ENCODE measurements at regions not wholly inside any gene's neighbourhood (a gene's known extent, or its start where the extent isn't known, plus 50 kb on each side); places are given as distances from the start of the nearest gene placed in this dataset.

- TF ChIP-seq RCOR1 (IDR thresholded peaks at IDR 0.05; ENCODE audit: low read length), result no peak
- no peak for TF ChIP-seq MEF2A (IDR thresholded peaks at IDR 0.05; ENCODE audit: borderline replicate concordance, low read depth)
Observed at GRCh38 chr13:109979228-109979627, 192.8 kb upstream of the IRS2 start (continued).

GRCh38 chr13:109977212-109977968, 191.0 kb upstream of the IRS2 start:
- H3K27me3 ChIP-seq (ENCODE audit: insufficient read depth), result no peaks in the 10 kb centered on the region
- no peaks in the 10 kb centered on the region for H3K4me1 ChIP-seq (ENCODE audit: control insufficient read depth in 1 of 2, insufficient read depth in 2 of 2, low read depth in 1 of 2, low read length in 1 of 2)
- no peaks in the 10 kb centered on the region for H3K9me3 ChIP-seq
- no peak overlapping the region for H3K4me2 ChIP-seq
- no peaks in the 10 kb centered on the region for H3F3A ChIP-seq (replicated peaks; ENCODE audit: insufficient read depth)
- ChIA-PET CTCF (no interaction called here), POLR2A (interaction anchor here (0.6 kb wide), 1 partner anchor 1648 kb away, joined by 3 read pairs; no protein-coding TSS in a partner anchor)
- TF ChIP-seq CTCF (IDR thresholded peaks at IDR 0.05), result no peak
- TF ChIP-seq GATA2 (CRISPR knock-in tag; IDR thresholded peaks at IDR 0.05), result no peak
- TF ChIP-seq FOSL2 (IDR thresholded peaks at IDR 0.05; ENCODE audit: borderline replicate concordance, low read depth), result no peak
- no peak for TF ChIP-seq CHD2 (IDR thresholded peaks at IDR 0.05; ENCODE audit: low read length, partially characterized antibody)
- no peak for TF ChIP-seq GABPA (IDR thresholded peaks at IDR 0.05; ENCODE audit: low read depth)
- no peak for TF ChIP-seq FOXM1 (IDR thresholded peaks at IDR 0.05; ENCODE audit: low read depth)
- no peak for TF ChIP-seq RCOR1 (IDR thresholded peaks at IDR 0.05; ENCODE audit: low read length)
- TF ChIP-seq POLR2AphosphoS5 (IDR thresholded peaks at IDR 0.05; ENCODE audit: low read depth, low read length), result no peak
- TF ChIP-seq USF2 (IDR thresholded peaks at IDR 0.05; ENCODE audit: borderline replicate concordance, low read depth, low read length), result no peak
- DNase-seq, result no peak
- 93% methylated on average over 11 of the region's 11 CpGs for WGBS (ENCODE audit: low lambda C conversion rate)
- H3K27ac ChIP-seq (ENCODE audit: low read depth in 2 of 2, low read length in 1 of 2), result no peak overlapping the region
- no peak overlapping the region for H3K4me3 ChIP-seq (ENCODE audit: low read depth in 2 of 2, low read length in 1 of 2)
- no peak overlapping the region for H3K9ac ChIP-seq
- no peak overlapping the region for H2AFZ ChIP-seq (ENCODE audit: low read depth)
- H3K36me3 ChIP-seq (replicated peaks in 1 of 2; ENCODE audit: control insufficient read depth in 1 of 2, insufficient read depth in 2 of 2, low read length in 1 of 2), result no peaks in the 10 kb centered on the region
- H4K20me1 ChIP-seq (ENCODE audit: insufficient read depth), result no peaks in the 10 kb centered on the region
- no peaks in the 10 kb centered on the region for H3K79me2 ChIP-seq (ENCODE audit: insufficient read depth)
- H3K9me2 ChIP-seq, result no peaks in the 10 kb centered on the region

GRCh38 chr13:109976206-109976997, 190.0 kb upstream of the IRS2 start:
- ChIA-PET CTCF (no interaction called here), POLR2A (no interaction called here)
- Histone ChIP-seq H3K4me1 (ENCODE audit: control insufficient read depth in 1 of 2, insufficient read depth in 2 of 2, low read depth in 1 of 2, low read length in 1 of 2) (no peaks in the 10 kb centered on the region), H3K79me2 (ENCODE audit: insufficient read depth) (no peaks in the 10 kb centered on the region), H3K9ac (no peak overlapping the region), H3K36me3 (replicated peaks in 1 of 2; ENCODE audit: control insufficient read depth in 1 of 2, insufficient read depth in 2 of 2, low read length in 1 of 2) (no peaks in the 10 kb centered on the region), H3K27me3 (ENCODE audit: insufficient read depth) (no peaks in the 10 kb centered on the region), H3K9me3 (no peaks in the 10 kb centered on the region), H3K9me2 (no peaks in the 10 kb centered on the region), H4K20me1 (ENCODE audit: insufficient read depth) (no peaks in the 10 kb centered on the region), H3K4me2 (no peak overlapping the region), H3K4me3 (ENCODE audit: low read depth in 2 of 2, low read length in 1 of 2) (no peak overlapping the region), H3F3A (replicated peaks; ENCODE audit: insufficient read depth) (no peaks in the 10 kb centered on the region), H2AFZ (ENCODE audit: low read depth) (no peak overlapping the region), H3K27ac (ENCODE audit: low read depth in 2 of 2, low read length in 1 of 2) (no peak overlapping the region)
- DNase-seq, result no peak
- 79% methylated on average over 9 of the region's 9 CpGs for WGBS (ENCODE audit: low lambda C conversion rate)
- TF ChIP-seq MXI1 (IDR thresholded peaks at IDR 0.05; ENCODE audit: low read depth, low read length) (no peak), RFX5 (IDR thresholded peaks at IDR 0.05; ENCODE audit: low read length) (no peak), EZH2phosphoT487 (IDR thresholded peaks at IDR 0.05; ENCODE audit: borderline replicate concordance, low read depth) (no peak), IRF3 (IDR thresholded peaks at IDR 0.05; ENCODE audit: low read depth, low read length) (no peak), FOXM1 (IDR thresholded peaks at IDR 0.05; ENCODE audit: low read depth) (no peak), TCF12 (IDR thresholded peaks at IDR 0.05) (no peak), TEAD4 (IDR thresholded peaks at IDR 0.05; ENCODE audit: borderline replicate concordance, insufficient read depth) (no peak), NFIC (IDR thresholded peaks at IDR 0.05; ENCODE audit: borderline replicate concordance) (no peak), USF2 (IDR thresholded peaks at IDR 0.05; ENCODE audit: borderline replicate concordance, low read depth, low read length) (no peak)
